K562 (cell line): ENCODE measurements at regions not wholly inside any gene's neighbourhood (a gene's known extent, or its start where the extent isn't known, plus 50 kb on each side); places are given as distances from the start of the nearest gene placed in this dataset.

ENCODE experiments used
- ATAC-seq: fragments of 200-7000 bp; cut with Tn5 transposase; 3 replicates; pipeline ENCODE4 v1.9.1; 2020; ENCODE audit warnings: moderate library complexity
- BruUV-seq: library from RNA; stranded (reverse); fragments of 400-500 nt; replicated peaks from 2 replicates; lab custom pipeline; 2021; lab: Mats Ljungman, UMichigan
- CTCF ChIA-PET: fragments of 300-600 bp; formaldehyde crosslinking; extraction: SDS; loops from one replicate; lab custom pipeline; 2021; ENCODE audit warnings: low intra/inter-chr PET ratio; lab: Yijun Ruan, JAX
- POLR2A ChIA-PET: fragments of 300-600, 350-650 bp; sonication (Branson Sonifier 250); formaldehyde crosslinking; extraction: SDS; loops from one replicate; lab custom pipeline; 2021; ENCODE audit warnings: antibody characterized with exemption, inconsistent platforms; lab: Yijun Ruan, JAX
- DNase-seq, 4 experiments: peaks; one replicate each; pipeline versions ENCODE4 v3.0.0 to v3.0.0-alpha.2; 2011 to 2018; ENCODE audit warnings: low spot score in 3 of 4, mixed read lengths in 3 of 4; ENCODE audit errors: extremely low read depth in 1 of 4
- FAIRE-seq: peaks from 2 replicates; lab custom pipeline; 2011; peaks lifted over from hg19 to GRCh38; lab: Jason Lieb, UNC
- H2AFZ ChIP-seq: 2 replicates; pipeline ENCODE4 v1.6.0; 2011; ENCODE audit warnings: low read depth, low read length, control low read depth, inconsistent platforms
- H3K27ac ChIP-seq: fragments of 200-600 bp; 3 replicates; pipeline ENCODE4 v1.8.0; 2011; ENCODE audit warnings: low read depth, mild to moderate bottlenecking, control low read depth, inconsistent platforms, low read length, moderate library complexity, mixed read lengths; ENCODE audit errors: extremely low read depth
- H3K27me3 ChIP-seq, 2 experiments: fragments of 300-600 bp in 1 of 2; 2 replicates in 1 of 2; 3 replicates in 1 of 2; pipeline versions ENCODE4 v1.6.0 to v1.8.0; 2011; ENCODE audit warnings: inconsistent platforms in 2 of 2, low read length in 2 of 2, mild to moderate bottlenecking in 1 of 2, mixed read lengths in 1 of 2, moderate library complexity in 1 of 2; ENCODE audit not compliant: control insufficient read depth in 2 of 2, insufficient read depth in 2 of 2
- H3K36me3 ChIP-seq: fragments of 300-600 bp; 3 replicates; pipeline ENCODE4 v1.8.0; 2011; ENCODE audit warnings: mild to moderate bottlenecking, low read length, inconsistent platforms; ENCODE audit not compliant: control insufficient read depth, insufficient read depth
- H3K4me1 ChIP-seq, 2 experiments: fragments of 200-600 bp in 1 of 2; replicated peaks in 1 of 2; 2 replicates in 1 of 2; 3 replicates in 1 of 2; pipeline versions ENCODE4 v1.5.1 to v1.8.0; 2011; ENCODE audit warnings: inconsistent platforms in 2 of 2, low read length in 2 of 2, mild to moderate bottlenecking in 1 of 2, mixed read lengths in 1 of 2, moderate library complexity in 1 of 2; ENCODE audit not compliant: control insufficient read depth in 2 of 2, insufficient read depth in 2 of 2
- H3K4me2 ChIP-seq: 2 replicates; pipeline ENCODE4 v1.6.1; 2011; ENCODE audit warnings: low read length, control low read depth, inconsistent platforms, mixed read lengths; ENCODE audit not compliant: insufficient read depth
- H3K4me3 ChIP-seq: fragments of 200-600 bp; sonication (generic), shearing (Covaris generic); 2 replicates; pipeline ENCODE4 v1.5.1; 2016; ENCODE audit warnings: control low read depth, inconsistent platforms
- H3K79me2 ChIP-seq: fragments of 200-600 bp; 3 replicates; pipeline ENCODE4 v1.8.0; 2011; ENCODE audit warnings: low read length, inconsistent platforms; ENCODE audit not compliant: control insufficient read depth, insufficient read depth
- H3K9ac ChIP-seq, 2 experiments: 2 replicates each; pipeline versions ENCODE4 v1.6.0 to v1.6.1; 2011; ENCODE audit warnings: low read depth in 2 of 2, low read length in 2 of 2, control low read depth in 1 of 2, inconsistent platforms in 1 of 2, mild to moderate bottlenecking in 1 of 2, mixed read lengths in 1 of 2; ENCODE audit not compliant: insufficient read depth in 1 of 2
- H3K9me1 ChIP-seq: one replicate; pipeline ENCODE4 v1.6.0; 2011; ENCODE audit warnings: inconsistent platforms, mild to moderate bottlenecking, low read length, moderate library complexity; ENCODE audit not compliant: control insufficient read depth, insufficient read depth
- H3K9me3 ChIP-seq: replicated peaks from 2 replicates; pipeline ENCODE4 v1.5.1; 2011; ENCODE audit warnings: low read depth, low read length, inconsistent platforms; ENCODE audit not compliant: control insufficient read depth, insufficient read depth
- H4K20me1 ChIP-seq: replicated peaks from 2 replicates; pipeline ENCODE4 v1.6.1; 2011; ENCODE audit warnings: low read length, inconsistent platforms, mixed read lengths; ENCODE audit not compliant: control insufficient read depth, insufficient read depth
- ARNT ChIP-seq, 2 experiments: fragments of 450-650 bp; IDR thresholded peaks; 2 replicates each; pipeline ENCODE4 v1.6.1; 2016; ENCODE audit warnings: mild to moderate bottlenecking in 1 of 2
- BRF1 ChIP-seq: IDR thresholded peaks from 3 replicates; pipeline ENCODE4 v1.6.1; 2011; ENCODE audit warnings: borderline replicate concordance, mild to moderate bottlenecking; ENCODE audit not compliant: insufficient read length; ENCODE audit errors: extremely low read depth
- GTF2E2 ChIP-seq: fragments of 200-800 bp; sonication (Bioruptor generic); IDR thresholded peaks from 2 replicates; pipeline ENCODE4 v1.6.1; 2016; ENCODE audit warnings: missing genetic modification characterization, missing compliant biosample characterization
- IRF2 ChIP-seq: sonication (generic); formaldehyde crosslinking; IDR thresholded peaks from 2 replicates; pipeline ENCODE4 v1.8.1; 2022; ENCODE audit warnings: mild to moderate bottlenecking, missing genetic modification reagents
- MCM7 ChIP-seq, 2 experiments: fragments of 450-650 bp; IDR thresholded peaks; 2 replicates each; pipeline ENCODE4 v1.6.1; 2016 to 2018
- PRDM10 ChIP-seq: fragments of 450-650 bp; IDR thresholded peaks from 2 replicates; pipeline ENCODE4 v1.6.1; 2018; ENCODE audit not compliant: partially characterized antibody
- ZBTB40 ChIP-seq, 2 experiments: fragments of 450-650 bp in 1 of 2; sonication (generic) in 1 of 2; formaldehyde crosslinking in 1 of 2; IDR thresholded peaks; 2 replicates each; pipeline versions ENCODE4 v1.7.1 to v1.9.0; 2016 to 2022; ENCODE audit warnings: inconsistent platforms in 1 of 2, mild to moderate bottlenecking in 1 of 2, missing genetic modification reagents in 1 of 2
- ZNF23 ChIP-seq: fragments of 250-450 bp; sonication (Bioruptor Pico); IDR thresholded peaks from 2 replicates; pipeline ENCODE4 v1.4.0; 2020; ENCODE audit warnings: mild to moderate bottlenecking
- ZNF644 ChIP-seq: fragments of 200-800 bp; sonication (Bioruptor generic); IDR thresholded peaks from 2 replicates; pipeline ENCODE4 v1.6.1; 2016; ENCODE audit warnings: low read depth, missing genetic modification characterization, missing compliant biosample characterization
- WGBS: fragments of 100-300 bp; shearing (Covaris generic); methylation state at CpG from one replicate; pipeline ENCODE4 v1.1.6; 2016; ENCODE audit warnings: low coverage, mixed read lengths; ENCODE audit not compliant: insufficient coverage; ENCODE audit errors: missing lambda C conversion rate; 5-methylcytosine and 5-hydroxymethylcytosine counted together
- in situ Hi-C: fragments of 300-500 bp; cut with MboI; formaldehyde crosslinking; loops from 4 replicates; pipeline ENCODE4 v1.15.0; 2018; ENCODE audit warnings: inconsistent platforms, mixed read lengths
- intact Hi-C: fragments of 100-400 bp; cut with micrococcal nuclease; formaldehyde crosslinking; loops from 2 replicates; pipeline ENCODE4 v1.14.2; 2022

DNA sequence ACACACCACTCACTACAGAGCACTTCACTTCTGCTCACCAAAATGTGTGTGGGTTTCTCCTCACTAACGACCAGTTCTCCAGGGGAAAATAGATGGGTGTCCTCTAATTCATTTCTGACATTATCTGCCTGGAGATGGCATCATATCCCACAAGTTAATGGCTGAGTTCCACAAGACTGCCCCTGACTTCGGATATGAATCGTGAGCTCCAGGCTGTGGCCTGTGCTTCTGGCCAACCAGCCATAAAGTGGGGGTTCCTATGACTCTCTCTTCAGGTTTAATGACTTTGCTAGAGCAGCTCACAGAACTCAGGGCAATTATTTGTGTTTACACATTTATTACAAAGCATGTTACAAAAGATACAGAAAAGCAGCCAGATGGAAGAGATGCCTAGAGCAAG lies 113.0 kb upstream of the SYT13 start:
- FAIRE-seq (no peak), DNase-seq (no peak), ATAC-seq (no peak)
- 0% methylated on average over 3 of the region's 3 CpGs for WGBS
- no peaks in the 10 kb centered on the region for H3K79me2 ChIP-seq
- H3K36me3 ChIP-seq, result no peaks in the 10 kb centered on the region
- no peak overlapping the region for H3K4me3 ChIP-seq
- H3K9me3 ChIP-seq, result no peaks in the 10 kb centered on the region
- in situ Hi-C loops, result no loop called here
- H2AFZ ChIP-seq, result no peak overlapping the region
- H4K20me1 ChIP-seq, result peaks cover 3% of the 10 kb centered on the region; the same call in 1 of the 2 replicates
- intact Hi-C loops, result no loop called here
- POLR2A ChIA-PET, result no interaction called here
- H3K27ac ChIP-seq, result no peak overlapping the region
- CTCF ChIA-PET, result no interaction called here
- no peak overlapping the region for H3K4me2 ChIP-seq
- TF ChIP-seq ZNF23 (CRISPR knock-in tag) (no peak), ZNF644 (tag) (no peak), ARNT (IDR thresholded peaks at IDR 0.05) (no peak), ZBTB40 (IDR thresholded peaks at IDR 0.05) (no peak), ZBTB40 (CRISPR knock-in tag; IDR thresholded peaks at IDR 0.05) (no peak), MCM7 (IDR thresholded peaks at IDR 0.05) (no peak), BRF1 (no peak), GTF2E2 (tag) (no peak), IRF2 (CRISPR knock-in tag) (no peak), PRDM10 (no peak)
- H3K27me3 ChIP-seq, result peaks cover 6 to 42% of the 10 kb centered on the region in 2 experiments; a peak in 4 of 5 replicates
- no peak overlapping the region for H3K9ac ChIP-seq
- no peaks in the 10 kb centered on the region for H3K4me1 ChIP-seq
- H3K9me1 ChIP-seq, result no peaks in the 10 kb centered on the region
- BruUV-seq, result no TSS peak
